ENCODE measurements at regions not wholly inside any gene's neighbourhood (a gene's known extent, or its start where the extent isn't known, plus 50 kb on each side); places are given as distances from the start of the nearest gene placed in this dataset.

GRCh38 chr12:92418381-92418780 is 272.7 kb upstream of the BTG1 start:
- no peak overlapping the region for H3K27ac Mint-ChIP-seq
- Histone ChIP-seq H3K9me3 (ENCODE audit: low read length) (no peaks in the 10 kb centered on the region), H3K4me3 (ENCODE audit: low read length) (no peak overlapping the region), H3K36me3 (ENCODE audit: insufficient read depth, low read length) (no peaks in the 10 kb centered on the region), H3K27me3 (ENCODE audit: insufficient read depth, low read length, poor library complexity, severe bottlenecking) (no peaks in the 10 kb centered on the region), H3K27ac (ENCODE audit: low read depth, low read length) (no peak overlapping the region), H3K4me1 (ENCODE audit: insufficient read depth, low read length) (no peaks in the 10 kb centered on the region)
- DNase-seq: no peak
- no peaks in the 10 kb centered on the region for H3K36me3 Mint-ChIP-seq
- H3K4me1 Mint-ChIP-seq: peaks cover 0 to 6% (median 3%) of the 10 kb centered on the region in 3 donors
- ChIA-PET CTCF (interaction anchor here (1.5 kb wide), 1 partner anchor 127 kb away, joined by 3 read pairs; no protein-coding TSS in a partner anchor), POLR2A (no interaction called here)
- H3K9me3 Mint-ChIP-seq: no peaks in the 10 kb centered on the region
- no peak overlapping the region for H3K4me3 Mint-ChIP-seq
- H3K27me3 Mint-ChIP-seq: no peaks in the 10 kb centered on the region

- Histone ChIP-seq H3K27me3 (ENCODE audit: insufficient read depth, low read length, poor library complexity, severe bottlenecking) (no peaks in the 10 kb centered on the region), H3K4me3 (ENCODE audit: low read length) (no peak overlapping the region), H3K4me1 (ENCODE audit: insufficient read depth, low read length) (no peaks in the 10 kb centered on the region), H3K36me3 (ENCODE audit: insufficient read depth, low read length) (no peaks in the 10 kb centered on the region), H3K27ac (ENCODE audit: low read depth, low read length) (no peak overlapping the region), H3K9me3 (ENCODE audit: low read length) (no peaks in the 10 kb centered on the region)
- Mint-ChIP-seq H3K4me1 (peaks cover 0 to 6% (median 3%) of the 10 kb centered on the region in 3 donors), H3K27ac (no peak overlapping the region), H3K27me3 (no peaks in the 10 kb centered on the region), H3K9me3 (no peaks in the 10 kb centered on the region), H3K36me3 (no peaks in the 10 kb centered on the region), H3K4me3 (no peak overlapping the region)
- ChIA-PET POLR2A (no interaction called here), CTCF (no interaction called here)
- DNase-seq: no peak
Measured at GRCh38 chr12:92417373-92417772, 271.7 kb upstream of the BTG1 start.

- H3K27ac ChIP-seq (ENCODE audit: low read depth, low read length): no peak overlapping the region
- no peak overlapping the region for H3K27ac Mint-ChIP-seq
Measured at GRCh38 chr12:92416385-92416812, 270.8 kb upstream of the BTG1 start.

GRCh38 chr12:92414170-92415070 is 268.8 kb upstream of the BTG1 start:
- CTCF ChIA-PET: interaction anchor here (1.4 kb wide), 1 partner anchor 15 kb away, joined by 4 read pairs; no protein-coding TSS in a partner anchor
- Histone ChIP-seq H3K27me3 (ENCODE audit: insufficient read depth, low read length, poor library complexity, severe bottlenecking) (no peaks in the 10 kb centered on the region), H3K36me3 (ENCODE audit: insufficient read depth, low read length) (no peaks in the 10 kb centered on the region), H3K4me1 (ENCODE audit: insufficient read depth, low read length) (no peaks in the 10 kb centered on the region), H3K4me3 (ENCODE audit: low read length) (no peak overlapping the region), H3K27ac (ENCODE audit: low read depth, low read length) (no peak overlapping the region), H3K9me3 (ENCODE audit: low read length) (no peaks in the 10 kb centered on the region)
- no peaks in the 10 kb centered on the region for H3K36me3 Mint-ChIP-seq
- H3K4me1 Mint-ChIP-seq: peaks cover 0 to 6% (median 4%) of the 10 kb centered on the region in 3 donors
- POLR2A ChIA-PET: no interaction called here
- peak overlapping the region in 1 of 8 donors; percentile 23 for H3K27ac Mint-ChIP-seq
- DNase-seq: no peak
- H3K4me3 Mint-ChIP-seq: no peak overlapping the region
- H3K27me3 Mint-ChIP-seq: no peaks in the 10 kb centered on the region
- no peaks in the 10 kb centered on the region for H3K9me3 Mint-ChIP-seq

More at GRCh38 chr12:92416385-92416812, 270.8 kb upstream of the BTG1 start:
- no peaks in the 10 kb centered on the region for H3K27me3 ChIP-seq (ENCODE audit: insufficient read depth, low read length, poor library complexity, severe bottlenecking)
- ChIA-PET POLR2A (no interaction called here), CTCF (interaction anchor here (1.0 kb wide), 1 partner anchor 271 kb away, joined by 3 read pairs; the partner anchor contains the start of gene BTG1)
- no peaks in the 10 kb centered on the region for H3K27me3 Mint-ChIP-seq
- H3K4me1 Mint-ChIP-seq: peaks cover 0 to 6% (median 3%) of the 10 kb centered on the region in 3 donors
- H3K36me3 ChIP-seq (ENCODE audit: insufficient read depth, low read length): no peaks in the 10 kb centered on the region
- no peaks in the 10 kb centered on the region for H3K9me3 Mint-ChIP-seq
- DNase-seq: no peak
- H3K4me3 Mint-ChIP-seq: no peak overlapping the region
- H3K4me1 ChIP-seq (ENCODE audit: insufficient read depth, low read length): no peaks in the 10 kb centered on the region
- no peak overlapping the region for H3K4me3 ChIP-seq (ENCODE audit: low read length)
- no peaks in the 10 kb centered on the region for H3K9me3 ChIP-seq (ENCODE audit: low read length)
- no peaks in the 10 kb centered on the region for H3K36me3 Mint-ChIP-seq

GRCh38 chr12:92413286-92413685 is 267.6 kb upstream of the BTG1 start:
- Mint-ChIP-seq H3K4me1 (peaks cover 4 to 16% (median 13%) of the 10 kb centered on the region in 3 donors), H3K4me3 (no peak overlapping the region), H3K27me3 (no peaks in the 10 kb centered on the region), H3K27ac (peak overlapping the region in 1 of 8 donors; percentile 83), H3K9me3 (no peaks in the 10 kb centered on the region), H3K36me3 (no peaks in the 10 kb centered on the region)
- H3K36me3 ChIP-seq (ENCODE audit: insufficient read depth, low read length): no peaks in the 10 kb centered on the region
- no peaks in the 10 kb centered on the region for H3K4me1 ChIP-seq (ENCODE audit: insufficient read depth, low read length)
- POLR2A ChIA-PET: no interaction called here
- H3K27me3 ChIP-seq (ENCODE audit: insufficient read depth, low read length, poor library complexity, severe bottlenecking): no peaks in the 10 kb centered on the region
- no peak overlapping the region for H3K4me3 ChIP-seq (ENCODE audit: low read length)
- no peak for DNase-seq
- H3K9me3 ChIP-seq (ENCODE audit: low read length): no peaks in the 10 kb centered on the region
- CTCF ChIA-PET: interaction anchor here (0.6 kb wide), 1 partner anchor 985 kb away, joined by 3 read pairs; no protein-coding TSS in a partner anchor
- H3K27ac ChIP-seq (ENCODE audit: low read depth, low read length): no peak overlapping the region

GRCh38 chr12:92412856-92413255 is 267.2 kb upstream of the BTG1 start:
- CTCF ChIA-PET: no interaction called here
- Histone ChIP-seq H3K9me3 (ENCODE audit: low read length) (no peaks in the 10 kb centered on the region), H3K4me1 (ENCODE audit: insufficient read depth, low read length) (peaks cover 3% of the 10 kb centered on the region), H3K27me3 (ENCODE audit: insufficient read depth, low read length, poor library complexity, severe bottlenecking) (no peaks in the 10 kb centered on the region), H3K36me3 (ENCODE audit: insufficient read depth, low read length) (no peaks in the 10 kb centered on the region), H3K27ac (ENCODE audit: low read depth, low read length) (no peak overlapping the region), H3K4me3 (ENCODE audit: low read length) (no peak overlapping the region)
- Mint-ChIP-seq H3K4me1 (peaks cover 9 to 20% (median 17%) of the 10 kb centered on the region in 3 donors), H3K36me3 (no peaks in the 10 kb centered on the region), H3K27ac (no peak overlapping the region), H3K4me3 (no peak overlapping the region), H3K27me3 (no peaks in the 10 kb centered on the region), H3K9me3 (no peaks in the 10 kb centered on the region)
- POLR2A ChIA-PET: no interaction called here
- DNase-seq: no peak

GRCh38 chr12:92411687-92412086 is 266.0 kb upstream of the BTG1 start:
- ChIA-PET CTCF (no interaction called here), POLR2A (no interaction called here)
- DNase-seq: no peak
- peaks cover 14 to 26% (median 26%) of the 10 kb centered on the region in 3 donors for H3K4me1 Mint-ChIP-seq
- H3K27me3 Mint-ChIP-seq: no peaks in the 10 kb centered on the region
- Histone ChIP-seq H3K4me3 (ENCODE audit: low read length) (no peak overlapping the region), H3K27me3 (ENCODE audit: insufficient read depth, low read length, poor library complexity, severe bottlenecking) (no peaks in the 10 kb centered on the region), H3K36me3 (ENCODE audit: insufficient read depth, low read length) (no peaks in the 10 kb centered on the region), H3K27ac (ENCODE audit: low read depth, low read length) (no peak overlapping the region), H3K9me3 (ENCODE audit: low read length) (no peaks in the 10 kb centered on the region), H3K4me1 (ENCODE audit: insufficient read depth, low read length) (peaks cover 9% of the 10 kb centered on the region)
- H3K36me3 Mint-ChIP-seq: no peaks in the 10 kb centered on the region
- no peaks in the 10 kb centered on the region for H3K9me3 Mint-ChIP-seq
- H3K27ac Mint-ChIP-seq: no peak overlapping the region
- H3K4me3 Mint-ChIP-seq: no peak overlapping the region

All from CD8-positive, alpha-beta memory T cell (primary cell).